H9 (cell line): ENCODE measurements at regions not wholly inside any gene's neighbourhood (a gene's known extent, or its start where the extent isn't known, plus 50 kb on each side); places are given as distances from the start of the nearest gene placed in this dataset.
A peak's percentile ranks its signal among the peaks of the same experiment; 100 is the strongest.

Experiments
- DNase-seq: peaks from one replicate; pipeline ENCODE4 v3.0.0-alpha.2; 2017
- H2AFZ ChIP-seq: one replicate; pipeline ENCODE4 v1.6.1; 2013; ENCODE audit warnings: mild to moderate bottlenecking, low read length, control low read depth, moderate library complexity
- H2AK5ac ChIP-seq: 2 replicates; pipeline ENCODE4 v1.6.1; 2013; ENCODE audit warnings: low read length, control low read depth, mixed read lengths; ENCODE audit not compliant: insufficient read length
- H2BK120ac ChIP-seq: one replicate; pipeline ENCODE4 v1.6.1; 2013; ENCODE audit warnings: low read depth, mild to moderate bottlenecking, low read length, control low read depth, inconsistent platforms; ENCODE audit not compliant: poor library complexity, severe bottlenecking
- H2BK12ac ChIP-seq: 2 replicates; pipeline ENCODE4 v1.6.1; 2013; ENCODE audit warnings: low read length, control low read depth, mixed read lengths, low read depth; ENCODE audit not compliant: insufficient read length
- H2BK15ac ChIP-seq: 2 replicates; pipeline ENCODE4 v1.6.1; 2013; ENCODE audit warnings: low read depth, low read length, control low read depth
- H2BK20ac ChIP-seq: one replicate; pipeline ENCODE4 v1.6.1; 2013; ENCODE audit warnings: low read depth, mild to moderate bottlenecking, low read length, control low read depth, inconsistent platforms; ENCODE audit not compliant: poor library complexity, severe bottlenecking
- H2BK5ac ChIP-seq: 2 replicates; pipeline ENCODE4 v1.6.1; 2013; ENCODE audit warnings: low read length, control low read depth, mixed read lengths; ENCODE audit not compliant: insufficient read length
- H3K14ac ChIP-seq: 2 replicates; pipeline ENCODE4 v1.6.1; 2013; ENCODE audit warnings: low read length, control low read depth; ENCODE audit not compliant: insufficient read depth
- H3K18ac ChIP-seq: 2 replicates; pipeline ENCODE4 v1.6.1; 2013; ENCODE audit warnings: low read depth, mild to moderate bottlenecking, mixed read lengths, low read length, control low read depth; ENCODE audit not compliant: insufficient read length
- H3K23ac ChIP-seq: 2 replicates; pipeline ENCODE4 v1.6.1; 2013; ENCODE audit warnings: low read length, control low read depth, mixed read lengths, low read depth; ENCODE audit not compliant: insufficient read length
- H3K23me2 ChIP-seq: 2 replicates; pipeline ENCODE4 v1.6.1; 2013; ENCODE audit warnings: low read depth, mild to moderate bottlenecking, mixed read lengths, low read length, control low read depth; ENCODE audit not compliant: insufficient read length, poor library complexity, severe bottlenecking
- H3K27ac ChIP-seq: 2 replicates; pipeline ENCODE4 v1.5.1; 2013; ENCODE audit warnings: low read length, control low read depth, mixed read lengths, low read depth; ENCODE audit not compliant: insufficient read length
- H3K27me3 ChIP-seq: 2 replicates; pipeline ENCODE4 v1.6.1; 2013; ENCODE audit warnings: low read length, control low read depth, inconsistent platforms; ENCODE audit not compliant: insufficient read depth
- H3K4ac ChIP-seq: 2 replicates; pipeline ENCODE4 v1.6.1; 2013; ENCODE audit warnings: low read depth, mild to moderate bottlenecking, control low read depth, inconsistent platforms, low read length, moderate library complexity
- H3K4me1 ChIP-seq: 2 replicates; pipeline ENCODE4 v1.6.1; 2013; ENCODE audit warnings: low read length, control low read depth, inconsistent platforms; ENCODE audit not compliant: insufficient read depth
- H3K4me2 ChIP-seq: 2 replicates; pipeline ENCODE4 v1.6.1; 2013; ENCODE audit warnings: low read length, control low read depth, mixed read lengths; ENCODE audit not compliant: insufficient read length, insufficient read depth
- H3K56ac ChIP-seq: 2 replicates; pipeline ENCODE4 v1.6.1; 2013; ENCODE audit warnings: low read depth, mild to moderate bottlenecking, mixed read lengths, low read length, control low read depth; ENCODE audit not compliant: insufficient read length
- H3K79me1 ChIP-seq: 2 replicates; pipeline ENCODE4 v1.6.1; 2013; ENCODE audit warnings: low read depth, mild to moderate bottlenecking, moderate library complexity, low read length, control low read depth, inconsistent platforms; ENCODE audit not compliant: insufficient read depth, poor library complexity, severe bottlenecking
- H3K79me2 ChIP-seq: 2 replicates; pipeline ENCODE4 v1.6.1; 2013; ENCODE audit warnings: low read length, control low read depth, inconsistent platforms; ENCODE audit not compliant: insufficient read depth
- H3K9ac ChIP-seq: 2 replicates; pipeline ENCODE4 v1.6.1; 2013; ENCODE audit warnings: low read length, control low read depth, mixed read lengths; ENCODE audit not compliant: insufficient read length; ENCODE audit errors: extremely low read depth
- H3K9me3 ChIP-seq: one replicate; pipeline ENCODE4 v1.6.1; 2013; ENCODE audit warnings: low read depth, low read length, inconsistent platforms; ENCODE audit not compliant: control insufficient read depth
- H3T11ph ChIP-seq: one replicate; pipeline ENCODE4 v1.6.1; 2013; ENCODE audit warnings: mild to moderate bottlenecking, low read length, control low read depth, inconsistent platforms
- H4K20me1 ChIP-seq: one replicate; pipeline ENCODE4 v1.6.1; 2013; ENCODE audit not compliant: control insufficient read depth, insufficient read length, insufficient read depth
- H4K5ac ChIP-seq: 2 replicates; pipeline ENCODE4 v1.6.1; 2013; ENCODE audit warnings: low read depth, mild to moderate bottlenecking, mixed read lengths, low read length, control low read depth; ENCODE audit not compliant: insufficient read length
- H4K8ac ChIP-seq: replicated peaks from 2 replicates; pipeline ENCODE4 v1.6.1; 2013; ENCODE audit warnings: low read length, control low read depth, mixed read lengths, low read depth; ENCODE audit not compliant: insufficient read length
- H4K91ac ChIP-seq: 2 replicates; pipeline ENCODE4 v1.6.1; 2013; ENCODE audit warnings: low read depth, mild to moderate bottlenecking, moderate library complexity, mixed read lengths, low read length, control low read depth; ENCODE audit not compliant: insufficient read length
- H3K27ac Mint-ChIP-seq, 3 experiments: 2 replicates in 2 of 3; 3 replicates in 1 of 3; pipeline ENCODE4 v1.8.0; 2020 to 2021; ENCODE audit warnings: mixed read lengths in 3 of 3, mild to moderate bottlenecking in 1 of 3, moderate library complexity in 1 of 3
- H3K27me3 Mint-ChIP-seq: 2 replicates; pipeline ENCODE4 v1.8.0; 2021; ENCODE audit warnings: low read depth, mild to moderate bottlenecking, moderate library complexity, mixed read lengths
- H3K36me3 Mint-ChIP-seq, 3 experiments: 2 replicates in 2 of 3; 3 replicates in 1 of 3; pipeline ENCODE4 v1.8.0; 2020 to 2021; ENCODE audit warnings: low read depth in 3 of 3, mixed read lengths in 3 of 3; ENCODE audit not compliant: insufficient read depth in 1 of 3
- H3K4me1 Mint-ChIP-seq, 2 experiments: 2 replicates each; pipeline ENCODE4 v1.8.0; 2020; ENCODE audit warnings: mixed read lengths in 2 of 2
- H3K4me3 Mint-ChIP-seq, 2 experiments: 2 replicates in 1 of 2; 3 replicates in 1 of 2; pipeline ENCODE4 v1.8.0; 2020 to 2021; ENCODE audit warnings: mild to moderate bottlenecking in 2 of 2, mixed read lengths in 2 of 2, moderate library complexity in 1 of 2
- H3K9me3 Mint-ChIP-seq, 2 experiments: 2 replicates in 1 of 2; 3 replicates in 1 of 2; pipeline ENCODE4 v1.8.0; 2020; ENCODE audit warnings: mild to moderate bottlenecking in 2 of 2, mixed read lengths in 2 of 2, moderate library complexity in 1 of 2
- WGBS: extraction: QIAGEN DNeasy Blood & Tissue Kit; methylation state at CpG from one replicate; pipeline ENCODE4 v1.1.7; 2013; ENCODE audit warnings: missing lambda C conversion rate, low lambda C conversion rate, mixed read lengths; ENCODE audit not compliant: insufficient read length; ENCODE audit errors: extremely low coverage; 5-methylcytosine and 5-hydroxymethylcytosine counted together
- TF ChIP-seq, protein P1 (sequence below): fragments of 200-600 bp; sonication (generic); conservative IDR thresholded peaks from 3 replicates; pipeline ENCODE4 v1.8.0; 2021; ENCODE audit warnings: antibody characterized with exemption, mild to moderate bottlenecking

DNA sequence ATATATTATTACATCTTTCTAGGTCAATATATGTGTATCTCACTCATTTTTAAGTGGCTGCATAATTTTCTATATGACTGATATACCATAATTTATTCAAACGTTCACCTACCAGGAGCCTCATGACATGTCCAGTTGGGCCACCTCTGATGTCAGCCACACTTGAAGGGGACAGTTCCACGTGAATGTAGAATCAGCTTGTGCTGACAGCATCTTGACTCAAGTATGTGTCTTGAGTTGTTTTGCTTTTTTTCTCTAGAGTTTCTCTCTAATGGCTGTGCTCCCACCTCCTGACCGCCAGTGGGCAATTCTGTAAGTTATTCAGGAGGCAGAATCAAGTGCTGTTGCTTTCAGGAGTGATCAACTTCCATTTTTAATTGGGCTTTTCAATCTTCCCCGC, 237.9 kb downstream of the NFKBIZ start:
- no peaks in the 10 kb centered on the region for H3K9me3 ChIP-seq
- H4K8ac ChIP-seq, result no peak overlapping the region
- H3K18ac ChIP-seq, result no peak overlapping the region
- Mint-ChIP-seq H3K36me3 (no peaks in the 10 kb centered on the region), H3K4me1 (peaks cover 0 to 2% of the 10 kb centered on the region in 2 experiments; a peak in 1 of 4 replicates), H3K27ac (no peak overlapping the region), H3K4me3 (no peak overlapping the region), H3K27me3 (no peaks in the 10 kb centered on the region), H3K9me3 (no peaks in the 10 kb centered on the region; a peak in 1 of 5 replicates)
- no peak overlapping the region for H4K91ac ChIP-seq
- no peaks in the 10 kb centered on the region for H3K27me3 ChIP-seq
- no peak overlapping the region for H2BK5ac ChIP-seq
- TF ChIP-seq, protein P1, sequence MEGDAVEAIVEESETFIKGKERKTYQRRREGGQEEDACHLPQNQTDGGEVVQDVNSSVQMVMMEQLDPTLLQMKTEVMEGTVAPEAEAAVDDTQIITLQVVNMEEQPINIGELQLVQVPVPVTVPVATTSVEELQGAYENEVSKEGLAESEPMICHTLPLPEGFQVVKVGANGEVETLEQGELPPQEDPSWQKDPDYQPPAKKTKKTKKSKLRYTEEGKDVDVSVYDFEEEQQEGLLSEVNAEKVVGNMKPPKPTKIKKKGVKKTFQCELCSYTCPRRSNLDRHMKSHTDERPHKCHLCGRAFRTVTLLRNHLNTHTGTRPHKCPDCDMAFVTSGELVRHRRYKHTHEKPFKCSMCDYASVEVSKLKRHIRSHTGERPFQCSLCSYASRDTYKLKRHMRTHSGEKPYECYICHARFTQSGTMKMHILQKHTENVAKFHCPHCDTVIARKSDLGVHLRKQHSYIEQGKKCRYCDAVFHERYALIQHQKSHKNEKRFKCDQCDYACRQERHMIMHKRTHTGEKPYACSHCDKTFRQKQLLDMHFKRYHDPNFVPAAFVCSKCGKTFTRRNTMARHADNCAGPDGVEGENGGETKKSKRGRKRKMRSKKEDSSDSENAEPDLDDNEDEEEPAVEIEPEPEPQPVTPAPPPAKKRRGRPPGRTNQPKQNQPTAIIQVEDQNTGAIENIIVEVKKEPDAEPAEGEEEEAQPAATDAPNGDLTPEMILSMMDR, result 0 out of 3 replicates have a peak, but pooled peaks have one; percentile 18
- no peak overlapping the region for H3K27ac ChIP-seq
- no peak overlapping the region for H3K56ac ChIP-seq
- H4K20me1 ChIP-seq, result no peaks in the 10 kb centered on the region
- H2AK5ac ChIP-seq, result no peak overlapping the region
- H4K5ac ChIP-seq, result no peak overlapping the region
- DNase-seq, result no peak
- no peak overlapping the region for H2BK120ac ChIP-seq
- H3K79me1 ChIP-seq, result no peaks in the 10 kb centered on the region
- no peaks in the 10 kb centered on the region for H3K79me2 ChIP-seq
- no peak overlapping the region for H3K4me2 ChIP-seq
- no peak overlapping the region for H3K14ac ChIP-seq
- no peak overlapping the region for H2BK12ac ChIP-seq
- no peaks in the 10 kb centered on the region for H3K4me1 ChIP-seq
- H3K23ac ChIP-seq, result no peak overlapping the region
- no CpG with 5 or more reads among the region's 4 CpGs for WGBS
- no peak overlapping the region for H3T11ph ChIP-seq
- no peaks in the 10 kb centered on the region for H3K23me2 ChIP-seq
- no peak overlapping the region for H3K4ac ChIP-seq
- no peak overlapping the region for H2BK15ac ChIP-seq
- no peak overlapping the region for H3K9ac ChIP-seq
- H2AFZ ChIP-seq, result no peak overlapping the region
- H2BK20ac ChIP-seq, result no peak overlapping the region
